SK-N-SH treated with all-trans-retinoic acid at 6 μM for 48 hours (cell line): ENCODE measurements at regions not wholly inside any gene's neighbourhood (a gene's known extent, or its start where the extent isn't known, plus 50 kb on each side); places are given as distances from the start of the nearest gene placed in this dataset.

Experiments
- ATAC-seq: fragments of 200-7000 bp; cut with Tn5 transposase; 3 replicates; pipeline ENCODE4 v1.9.1; 2020; ENCODE audit warnings: mild to moderate bottlenecking, moderate library complexity
- ARNTL ChIP-seq: fragments of 450-650 bp; formaldehyde crosslinking; IDR thresholded peaks from 2 replicates; pipeline ENCODE4 v1.5.0; 2020; ENCODE audit warnings: low read depth, mild to moderate bottlenecking, moderate library complexity, borderline replicate concordance
- BACH2 ChIP-seq: fragments of 250-450 bp; sonication (Bioruptor Pico); IDR thresholded peaks from 2 replicates; pipeline ENCODE4 v1.9.0; 2021; ENCODE audit warnings: mild to moderate bottlenecking, borderline replicate concordance
- CREB5 ChIP-seq: fragments of 250-450 bp; sonication (Bioruptor Pico); IDR thresholded peaks from 2 replicates; pipeline ENCODE4 v1.5.1; 2020; ENCODE audit warnings: low read depth, mild to moderate bottlenecking, moderate library complexity
- CSDC2 ChIP-seq: fragments of 250-450 bp; sonication (Bioruptor Pico); IDR thresholded peaks from 2 replicates; pipeline ENCODE4 v1.5.0; 2020; ENCODE audit warnings: mild to moderate bottlenecking, moderate library complexity
- CSRNP3 ChIP-seq: fragments of 250-450 bp; sonication (Bioruptor Pico); IDR thresholded peaks from 2 replicates; pipeline ENCODE4 v1.5.1; 2021; ENCODE audit warnings: mild to moderate bottlenecking, moderate library complexity
- ESRRG ChIP-seq: fragments of 250-450 bp; sonication (Bioruptor Pico); IDR thresholded peaks from 2 replicates; pipeline ENCODE4 v1.6.1; 2021; ENCODE audit warnings: mild to moderate bottlenecking
- GLIS3 ChIP-seq: fragments of 250-450 bp; sonication (Bioruptor Pico); IDR thresholded peaks from 2 replicates; pipeline ENCODE4 v1.5.0; 2020; ENCODE audit warnings: mild to moderate bottlenecking, moderate library complexity
- ISL1 ChIP-seq: fragments of 250-450 bp; sonication (Bioruptor Pico); IDR thresholded peaks from 2 replicates; pipeline ENCODE4 v2.1.2; 2022; ENCODE audit warnings: mild to moderate bottlenecking, moderate library complexity
- PATZ1 ChIP-seq: fragments of 250-450 bp; sonication (Bioruptor Pico); IDR thresholded peaks from 2 replicates; pipeline ENCODE4 v1.8.0; 2020; ENCODE audit warnings: mild to moderate bottlenecking, moderate library complexity, borderline replicate concordance
- POU6F1 ChIP-seq: fragments of 250-450 bp; sonication (Bioruptor Pico); IDR thresholded peaks from 2 replicates; pipeline ENCODE4 v1.8.0; 2021; ENCODE audit warnings: low read depth, mild to moderate bottlenecking, moderate library complexity, borderline replicate concordance
- RARB ChIP-seq: fragments of 250-450 bp; sonication (Bioruptor Pico); IDR thresholded peaks from 2 replicates; pipeline ENCODE4 v1.8.0; 2021; ENCODE audit warnings: mild to moderate bottlenecking, moderate library complexity
- SNAI2 ChIP-seq: fragments of 250-450 bp; sonication (Bioruptor Pico); IDR thresholded peaks from 2 replicates; pipeline ENCODE4 v1.5.0; 2020; ENCODE audit warnings: mild to moderate bottlenecking, moderate library complexity
- TCF4 ChIP-seq: fragments of 250-450 bp; sonication (Bioruptor Pico); IDR thresholded peaks from 2 replicates; pipeline ENCODE4 v1.8.0; 2021; ENCODE audit warnings: mild to moderate bottlenecking, moderate library complexity, borderline replicate concordance
- TOX ChIP-seq: fragments of 250-450 bp; sonication (Bioruptor Pico); IDR thresholded peaks from 2 replicates; pipeline ENCODE4 v1.8.0; 2021; ENCODE audit warnings: mild to moderate bottlenecking, moderate library complexity, borderline replicate concordance
- TSHZ2 ChIP-seq: fragments of 250-450 bp; sonication (Bioruptor Pico); IDR thresholded peaks from 2 replicates; pipeline ENCODE4 v1.5.0; 2020; ENCODE audit warnings: mild to moderate bottlenecking, moderate library complexity
- ZC3H10 ChIP-seq: fragments of 250-450 bp; sonication (Bioruptor Pico); IDR thresholded peaks from 2 replicates; pipeline ENCODE4 v1.5.1; 2021; ENCODE audit warnings: mild to moderate bottlenecking, moderate library complexity
- ZFP3 ChIP-seq: fragments of 250-450 bp; sonication (Bioruptor Pico); IDR thresholded peaks from 2 replicates; pipeline ENCODE4 v1.5.0; 2020; ENCODE audit warnings: mild to moderate bottlenecking, moderate library complexity
- ZNF565 ChIP-seq: fragments of 450-650 bp; formaldehyde crosslinking; conservative IDR thresholded peaks from 2 replicates; pipeline ENCODE4 v1.5.0; 2020; ENCODE audit warnings: low read depth, mild to moderate bottlenecking, moderate library complexity
- ZNF70 ChIP-seq: fragments of 450-650 bp; formaldehyde crosslinking; IDR thresholded peaks from 2 replicates; pipeline ENCODE4 v1.5.0; 2020; ENCODE audit warnings: mild to moderate bottlenecking, moderate library complexity

GRCh38 chr18:70494524-70494923, 205.7 kb downstream of the SOCS6 start (continued):
- TF ChIP-seq ZC3H10 (CRISPR knock-in tag) = no peak
- TF ChIP-seq GLIS3 = no peak
- no peak for TF ChIP-seq RARB
- no peak for TF ChIP-seq ZNF70 (CRISPR knock-in tag)

GRCh38 chr18:70493461-70493860, 204.6 kb downstream of the SOCS6 start:
- TF ChIP-seq CSDC2 (CRISPR knock-in tag) (no peak), ZNF70 (CRISPR knock-in tag) (no peak), PATZ1 (CRISPR knock-in tag) (no peak), ARNTL (CRISPR knock-in tag) (no peak), SNAI2 (no peak), ISL1 (CRISPR knock-in tag) (no peak), GLIS3 (no peak), RARB (no peak), ESRRG (CRISPR knock-in tag) (no peak), TCF4 (no peak), TOX (CRISPR knock-in tag) (no peak), TSHZ2 (no peak), BACH2 (CRISPR knock-in tag) (no peak), CSRNP3 (CRISPR knock-in tag) (no peak), ZNF565 (CRISPR knock-in tag) (no peak), CREB5 (CRISPR knock-in tag) (no peak), ZFP3 (no peak), POU6F1 (CRISPR knock-in tag) (no peak)
- ATAC-seq = no peak

- ATAC-seq = peak; percentile 95
- TF ChIP-seq TOX (CRISPR knock-in tag) (no peak), ISL1 (CRISPR knock-in tag) (no peak)
Measured at GRCh38 chr18:70491734-70492348, 203.0 kb downstream of the SOCS6 start.
